ENCODE measurements at regions not wholly inside any gene's neighbourhood (a gene's known extent, or its start where the extent isn't known, plus 50 kb on each side); places are given as distances from the start of the nearest gene placed in this dataset.
"Not testable (repeated sequence)": the region's sequence is repeated elsewhere in the genome, so short reads cannot be mapped to it uniquely, and the experiment has no call there.

DNA sequence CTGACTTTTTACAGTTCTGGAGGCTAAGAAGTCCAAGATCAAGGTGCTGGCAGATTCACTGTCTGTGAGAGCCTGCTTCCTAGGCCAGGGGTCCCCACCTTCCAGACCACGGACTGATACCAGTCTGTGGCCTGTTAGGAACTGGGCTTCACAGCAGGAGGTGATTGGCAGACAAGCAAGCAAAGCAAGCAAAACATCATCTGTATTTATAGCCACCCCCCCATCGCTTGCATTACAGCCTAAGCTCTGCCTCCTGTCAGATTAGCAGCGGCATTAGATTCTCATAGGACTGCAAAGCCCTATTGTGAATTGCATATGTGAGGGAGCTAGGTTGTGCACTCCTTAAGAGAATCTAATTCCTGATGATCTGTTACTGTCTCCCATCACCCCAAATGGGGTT, 194.7 kb upstream of the THRB start:
- no peak for DNase-seq

DNA sequence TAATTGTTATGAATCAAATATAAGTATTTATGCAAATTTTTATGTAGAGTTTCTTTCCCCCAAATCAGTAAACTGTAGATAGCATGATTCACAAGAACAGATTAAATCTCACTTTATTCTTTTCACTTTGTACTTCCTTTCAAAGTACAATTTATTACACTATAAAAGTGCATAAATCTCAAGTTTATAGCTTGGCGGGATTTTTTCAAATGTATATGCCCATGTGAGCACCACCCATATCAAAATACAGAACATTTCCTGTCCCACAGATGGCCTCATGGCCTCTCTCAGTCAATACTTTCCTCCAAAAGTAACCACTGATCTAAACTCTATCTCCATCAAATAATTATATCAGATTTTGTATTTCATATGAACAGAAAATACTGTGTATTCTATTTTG, 196.1 kb upstream of the THRB start:
- DNase-seq, result no peak

DNA sequence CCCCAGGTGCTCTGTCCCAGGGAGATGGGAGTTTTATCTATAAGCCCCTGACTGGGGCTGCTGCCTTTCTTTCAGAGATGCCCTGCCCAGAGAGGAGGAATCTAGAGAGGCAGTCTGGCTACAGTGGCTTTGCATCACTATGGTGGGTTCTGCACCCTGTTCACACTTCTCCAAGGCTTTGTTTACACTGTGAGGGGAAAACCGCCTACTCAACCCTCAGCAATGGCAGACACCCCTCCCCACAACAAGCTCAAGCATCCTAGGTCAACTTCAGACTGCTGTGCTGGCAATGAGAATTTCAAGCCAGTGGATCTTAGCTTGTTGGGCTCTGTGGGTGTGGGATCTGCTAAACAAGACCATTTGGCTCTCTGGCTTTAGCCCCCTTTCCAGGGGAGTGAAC, 204.4 kb upstream of the THRB start:
- not testable (repeated sequence) for DNase-seq

DNA sequence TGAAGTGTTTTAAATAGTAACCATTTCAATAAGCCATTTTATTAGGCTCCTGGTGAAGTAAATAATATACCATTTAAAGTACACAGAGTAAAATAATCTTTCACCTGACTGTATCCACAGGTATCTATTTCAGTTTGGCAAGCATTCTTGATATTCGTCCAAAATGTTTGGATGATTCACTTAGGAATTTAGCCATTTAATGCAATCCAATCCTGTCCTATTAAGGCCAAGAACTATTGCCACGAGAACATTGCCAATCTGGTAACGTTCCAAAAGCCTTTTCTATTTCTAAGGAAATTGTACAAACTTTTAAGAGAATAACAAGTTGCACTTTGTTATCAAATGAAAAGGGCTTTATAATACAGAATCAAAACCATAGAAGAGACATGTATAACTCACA, 209.8 kb upstream of the THRB start:
- DNase-seq, result no peak

DNA sequence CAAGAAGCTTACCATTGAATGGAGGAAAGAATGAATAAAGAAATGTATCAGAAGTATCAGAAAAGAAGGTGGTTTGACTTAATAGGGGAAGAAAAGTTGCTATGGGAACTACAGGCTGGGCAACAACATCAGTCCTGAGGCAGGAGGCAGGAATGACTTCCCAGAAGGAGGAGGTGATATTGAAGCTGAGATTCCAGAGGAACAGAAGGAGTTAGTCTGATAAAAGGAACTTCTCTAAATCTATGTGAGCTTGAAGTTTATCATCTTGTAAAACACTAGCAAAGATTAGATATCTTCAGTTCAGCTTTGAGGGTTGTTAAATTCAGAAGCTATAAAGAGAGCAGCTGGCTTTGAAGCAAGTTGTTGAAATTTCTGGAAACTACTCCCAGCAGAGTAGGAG, 213.3 kb upstream of the THRB start:
- DNase-seq, result no peak

DNA sequence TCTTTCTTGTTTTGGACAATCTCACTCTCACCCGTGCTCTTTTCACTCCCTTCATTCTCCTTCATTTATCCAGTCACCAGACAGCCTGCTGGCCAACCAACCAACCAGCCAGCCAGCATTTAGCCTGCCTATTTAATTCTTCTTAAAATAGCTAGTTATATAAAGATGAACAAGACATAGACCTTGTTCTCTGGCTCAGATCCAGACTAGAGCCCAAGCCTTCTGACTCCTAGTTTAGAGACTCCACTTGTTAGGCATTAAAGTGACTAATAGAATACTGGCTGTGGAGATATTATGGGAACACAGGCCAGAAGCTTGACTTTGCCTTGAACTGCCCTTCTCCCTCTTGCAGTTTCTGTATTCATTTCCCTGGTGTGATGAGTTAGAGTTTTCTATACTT, 215.3 kb upstream of the THRB start:
- no peak for DNase-seq

DNA sequence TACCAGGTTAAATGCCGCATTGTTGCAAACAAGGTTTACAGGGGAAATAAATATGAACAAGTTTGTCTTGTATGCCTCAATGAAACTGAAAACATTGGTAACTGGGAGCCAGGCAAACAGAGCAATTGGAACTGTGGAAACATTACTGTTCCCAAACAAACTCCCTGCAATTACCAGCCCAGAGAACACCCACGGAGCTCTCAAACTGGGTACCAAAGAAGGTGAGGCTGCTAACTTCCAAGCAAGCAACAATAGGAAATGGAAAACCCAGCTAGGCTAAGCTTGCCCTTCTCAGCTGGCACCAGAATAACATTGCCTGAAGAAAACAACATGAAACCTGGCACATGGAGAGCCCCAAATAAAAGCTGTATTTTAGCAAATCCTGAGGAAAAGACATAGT, 218.9 kb upstream of the THRB start:
- DNase-seq, result no peak

DNA sequence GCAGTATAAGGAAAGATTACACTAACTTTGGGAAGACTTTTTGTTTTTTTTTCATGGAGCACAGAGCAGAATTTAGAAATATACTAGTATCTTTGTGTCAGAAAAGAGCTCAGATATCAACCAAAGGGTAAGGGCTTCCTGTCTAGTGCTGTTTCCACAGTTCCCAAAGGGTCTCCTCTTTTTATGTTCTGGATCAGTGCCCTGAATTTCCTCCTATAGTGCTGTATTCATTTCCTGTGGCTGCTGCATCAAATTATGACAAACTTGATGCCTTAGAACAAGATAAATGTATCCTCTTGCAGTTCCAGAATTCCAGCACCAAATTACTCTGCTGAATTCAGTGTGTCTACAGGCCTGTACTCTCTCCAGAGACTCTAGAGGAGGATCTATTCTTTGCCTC, 219.8 kb upstream of the THRB start:
- no peak for DNase-seq

DNA sequence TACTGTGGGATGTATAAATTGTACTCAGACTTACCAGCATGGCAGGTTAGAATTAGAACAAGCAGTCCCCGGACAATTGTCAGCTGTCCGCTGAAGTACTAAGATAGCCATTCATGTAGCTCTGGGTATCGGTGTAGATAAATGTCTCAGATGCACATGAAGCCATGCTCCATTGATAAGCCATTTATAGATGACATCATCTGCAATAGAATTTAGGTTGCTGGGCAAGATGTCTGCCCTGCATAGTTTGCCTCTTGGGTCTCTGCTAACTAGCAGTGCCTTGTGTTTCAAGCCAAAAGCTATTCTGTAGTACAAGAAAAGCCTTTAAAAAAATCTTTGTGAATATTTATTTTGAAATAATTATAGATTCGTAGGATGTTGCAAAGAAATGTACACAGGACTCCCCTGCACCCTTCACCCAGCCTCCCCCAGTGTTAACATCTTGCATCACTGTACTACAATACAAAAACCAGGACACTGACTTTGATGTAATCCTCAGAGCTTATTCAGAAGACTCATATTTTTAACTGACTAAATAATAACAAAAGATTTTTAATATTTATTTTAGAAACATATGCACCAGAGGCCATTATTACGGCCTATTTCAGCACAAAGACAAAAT, 220.6 kb upstream of the THRB start:
- no peak for DNase-seq

DNA sequence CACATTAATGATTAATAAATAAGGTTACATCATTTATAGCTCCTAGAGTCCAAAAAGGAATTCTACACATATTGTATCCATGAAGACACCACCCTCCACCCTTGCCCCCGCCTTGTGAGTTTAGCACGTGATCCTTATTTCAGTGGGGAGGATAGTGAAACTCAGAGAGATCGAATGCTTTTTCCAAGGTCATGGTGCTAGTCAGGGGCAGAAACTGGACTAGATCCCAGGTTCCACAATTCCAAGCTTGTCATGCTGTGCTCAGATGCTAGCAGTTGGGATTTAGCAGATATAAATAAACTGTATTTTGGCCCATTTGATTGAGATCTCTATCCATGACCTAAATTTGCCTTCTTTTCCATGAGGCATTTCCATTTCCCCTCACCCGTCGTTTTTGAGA, 227.4 kb upstream of the THRB start:
- DNase-seq, result no peak

DNA sequence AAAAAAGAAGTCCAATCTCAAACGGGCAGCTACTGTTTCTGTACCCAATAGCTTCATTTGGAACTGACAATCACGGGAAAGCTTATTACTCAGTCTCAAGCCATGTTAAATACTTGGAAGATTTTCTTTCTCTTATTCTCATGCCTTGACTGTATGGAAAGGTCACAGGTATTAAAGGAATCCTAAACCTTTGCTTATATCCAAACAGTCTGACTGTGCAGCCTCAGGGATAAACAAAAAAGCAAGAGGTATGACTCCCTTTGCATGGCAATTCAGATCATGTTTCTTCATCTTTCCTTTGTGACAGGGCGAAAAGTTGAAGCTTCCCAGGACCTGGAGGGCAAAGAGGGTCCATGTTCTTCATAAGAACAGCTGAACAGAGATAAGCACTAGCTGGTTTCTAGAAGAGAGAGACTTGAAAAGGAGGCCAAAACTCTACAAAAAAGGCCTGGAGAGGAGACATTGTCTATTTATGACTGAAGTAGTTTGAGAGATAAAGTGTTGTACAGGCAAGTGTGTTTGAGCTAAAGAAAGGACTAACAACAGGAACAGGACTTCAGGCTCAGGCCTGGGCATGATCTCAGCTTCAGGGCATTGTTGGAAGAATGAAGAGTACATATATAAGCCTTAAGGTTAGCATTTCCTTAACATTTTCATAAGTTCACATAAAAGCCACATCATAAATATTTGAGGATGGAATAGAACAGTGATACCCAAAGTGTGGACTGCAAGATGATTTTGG, 231.0 kb upstream of the THRB start:
- no peak for DNase-seq

DNA sequence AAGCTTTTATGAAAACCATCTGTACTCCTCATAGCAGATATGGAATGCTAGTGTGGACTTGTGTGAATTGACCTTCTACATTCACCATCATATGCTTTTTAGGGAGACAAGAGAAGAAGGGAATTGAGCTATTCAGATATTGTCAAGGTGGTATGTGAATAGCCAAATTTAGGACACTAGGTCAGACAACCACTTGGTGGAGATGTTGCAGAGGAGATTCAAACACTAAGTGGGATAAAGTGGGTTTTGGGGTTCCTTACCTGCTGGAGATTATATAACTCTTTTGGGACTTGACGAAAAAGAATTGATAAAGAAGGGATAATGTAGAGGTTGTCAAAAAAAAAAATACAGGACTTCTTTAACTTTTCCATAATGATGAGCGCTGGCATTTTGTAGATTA, 231.8 kb upstream of the THRB start:
- no peak for DNase-seq

DNA sequence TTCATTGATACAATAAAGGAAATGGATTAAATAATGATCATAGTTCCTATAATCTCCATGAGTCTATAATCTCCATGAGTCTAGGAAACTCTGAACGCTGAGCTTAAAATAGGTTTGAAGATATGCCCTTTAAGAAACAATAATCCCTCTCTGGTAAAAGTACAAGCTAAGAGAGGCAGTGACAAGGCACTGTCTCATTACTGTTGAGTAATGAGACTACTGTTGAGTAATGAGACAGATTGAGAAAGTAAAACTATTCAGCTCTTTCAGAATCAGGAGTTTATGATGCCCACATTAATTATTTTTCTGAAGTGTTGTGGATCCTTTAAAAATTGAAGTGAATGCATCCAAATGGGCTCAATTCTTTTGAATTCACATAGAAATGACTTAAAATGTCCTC, 235.5 kb upstream of the THRB start:
- no peak for DNase-seq

DNA sequence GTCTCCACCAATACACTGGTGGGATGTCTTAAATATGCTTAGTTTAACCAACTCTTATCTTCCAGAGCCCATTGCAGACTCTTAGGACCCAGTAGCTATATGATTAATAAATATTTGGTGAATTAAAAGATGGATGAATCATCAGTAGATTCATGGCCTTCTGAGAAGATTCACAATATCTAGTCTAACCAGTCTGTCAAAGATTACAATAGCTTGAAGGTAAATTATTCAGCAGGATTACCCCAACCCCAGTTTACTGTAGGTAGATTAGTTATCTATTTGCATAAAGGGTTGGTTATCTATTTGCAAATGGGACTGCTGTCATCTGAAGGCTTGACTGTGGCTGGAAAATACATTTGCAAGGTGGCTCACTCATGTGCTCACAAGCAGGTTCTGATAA, 239.4 kb upstream of the THRB start:
- no peak for DNase-seq

DNA sequence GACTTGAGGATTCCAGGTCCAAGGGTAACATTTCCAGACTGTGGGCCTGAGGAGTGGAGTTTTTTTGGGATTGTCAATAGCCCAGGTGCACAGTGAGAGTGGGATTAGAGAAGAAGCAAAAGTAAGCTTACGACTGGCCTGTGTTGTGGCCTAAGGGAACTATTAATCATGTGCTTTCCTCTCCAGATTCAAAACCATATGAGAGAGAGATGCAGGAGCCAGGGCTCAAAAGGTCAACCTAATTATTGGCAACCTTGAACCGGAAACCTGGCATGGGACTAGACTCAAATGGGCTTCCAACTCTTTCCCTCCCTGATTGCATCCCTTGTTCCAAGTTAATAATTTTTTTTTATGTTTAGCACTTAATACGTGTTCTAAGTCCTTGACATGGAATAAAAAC, 242.1 kb upstream of the THRB start:
- DNase-seq, result no peak

DNA sequence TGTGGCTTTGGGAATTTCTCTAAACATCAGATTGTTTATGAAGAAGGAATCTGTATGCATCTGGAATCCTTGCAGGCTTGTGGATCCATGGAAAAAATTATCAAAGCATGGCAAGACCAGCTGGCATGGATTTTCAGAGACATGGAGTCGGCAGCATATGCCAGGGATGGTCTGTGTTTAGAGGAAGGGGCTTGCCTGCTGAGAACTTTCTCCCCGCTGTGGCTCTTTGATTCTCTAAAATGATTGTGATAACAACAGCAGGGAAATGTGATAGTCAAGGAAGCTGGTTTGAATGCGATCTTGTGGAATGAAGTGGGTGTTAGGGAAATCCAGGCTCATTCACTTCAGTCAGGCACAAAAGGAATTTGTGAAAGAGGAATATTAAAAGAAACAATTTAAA, 245.7 kb upstream of the THRB start:
- no peak for DNase-seq

DNA sequence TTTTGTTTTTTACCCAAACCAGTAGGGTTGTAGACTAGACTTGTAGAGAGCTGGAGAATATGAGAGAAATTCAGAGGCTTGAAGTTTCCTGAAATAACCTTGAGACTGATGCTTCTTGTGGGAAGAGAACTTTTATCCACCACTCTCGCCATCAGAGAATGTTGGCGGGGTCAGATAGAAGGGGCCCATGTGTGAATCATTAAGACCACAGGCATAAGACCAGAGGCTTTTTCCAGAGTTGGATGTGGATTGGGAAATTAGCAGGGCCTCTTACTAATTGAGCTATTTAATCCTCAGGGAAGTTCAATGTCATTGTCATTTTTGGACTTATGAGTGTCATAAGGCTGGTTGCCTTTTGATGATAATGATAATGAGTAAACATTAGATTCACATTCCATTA, 246.9 kb upstream of the THRB start:
- DNase-seq, result no peak

DNA sequence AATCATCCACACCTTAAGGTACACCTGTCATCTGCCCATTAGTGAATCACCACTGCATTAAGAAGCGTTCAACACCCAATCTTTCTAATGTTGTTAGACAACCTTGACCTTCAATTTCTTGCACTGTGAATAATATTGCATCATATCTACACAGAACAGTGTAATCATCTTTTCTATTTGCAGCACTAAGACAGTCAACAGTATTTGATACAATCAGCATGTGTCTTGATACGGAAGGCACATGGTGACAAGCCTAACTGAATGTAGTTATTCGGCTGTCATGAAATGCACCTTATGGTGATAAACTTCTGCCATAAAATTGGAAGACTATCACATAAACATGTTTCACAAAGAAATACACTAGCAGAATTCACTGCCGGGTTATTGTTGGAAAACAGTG, 253.9 kb upstream of the THRB start:
- no peak for DNase-seq

DNA sequence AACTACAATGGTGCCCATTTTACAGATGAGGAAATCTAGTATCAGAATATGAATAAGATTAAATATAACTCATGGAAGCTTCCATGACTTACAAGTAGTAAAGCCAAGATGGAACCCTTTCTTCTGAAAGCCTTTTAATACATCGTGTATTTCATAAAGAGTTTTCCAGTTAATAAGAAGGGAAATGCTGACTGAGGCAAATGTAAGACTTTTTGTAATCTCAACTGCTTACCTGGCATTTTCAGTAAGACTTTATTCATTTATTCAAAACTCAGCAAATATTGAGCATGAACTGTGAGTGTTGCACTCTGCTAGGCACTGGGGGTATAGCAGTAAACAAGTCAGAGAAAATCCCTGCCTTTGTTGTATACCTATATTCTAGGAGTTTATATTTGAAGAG, 256.4 kb upstream of the THRB start:
- DNase-seq, result no peak

DNA sequence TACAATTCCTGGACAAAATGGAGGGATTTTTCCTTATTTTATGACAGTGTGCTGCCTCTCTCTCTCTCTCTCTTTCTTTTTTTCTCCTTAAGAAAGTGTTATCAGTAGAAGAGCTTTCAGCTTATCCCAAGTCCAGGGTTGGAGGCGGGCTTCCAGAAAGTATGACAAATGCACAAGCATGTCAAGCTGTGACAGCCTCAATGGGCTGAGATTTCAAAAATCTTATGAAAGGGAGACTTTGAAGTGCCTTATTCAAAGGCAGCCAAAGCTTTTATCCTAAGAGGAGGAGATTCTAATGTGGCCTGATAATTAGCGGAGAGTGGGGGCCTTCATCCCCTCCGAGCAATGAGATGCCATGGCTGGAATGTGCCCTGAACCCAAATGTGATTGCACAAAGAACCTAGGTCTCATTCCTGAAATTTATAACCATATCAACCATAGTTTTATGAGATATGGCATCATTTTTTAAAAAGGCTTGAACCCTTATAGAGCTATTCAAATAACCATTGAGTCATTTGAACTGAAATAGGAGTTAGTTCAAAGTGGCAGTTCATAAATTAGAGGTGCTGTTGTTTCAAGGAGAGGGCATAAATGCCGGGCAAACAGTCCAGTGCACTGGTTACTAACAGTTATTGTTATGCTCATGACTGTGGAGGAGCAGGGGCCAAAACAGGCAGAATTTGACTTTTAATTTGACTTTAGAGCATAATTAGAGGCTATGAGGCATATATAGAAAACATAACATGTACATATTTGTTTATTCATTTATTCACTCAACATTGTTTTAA, 261.6 kb upstream of the THRB start:
- no peak for DNase-seq

DNA sequence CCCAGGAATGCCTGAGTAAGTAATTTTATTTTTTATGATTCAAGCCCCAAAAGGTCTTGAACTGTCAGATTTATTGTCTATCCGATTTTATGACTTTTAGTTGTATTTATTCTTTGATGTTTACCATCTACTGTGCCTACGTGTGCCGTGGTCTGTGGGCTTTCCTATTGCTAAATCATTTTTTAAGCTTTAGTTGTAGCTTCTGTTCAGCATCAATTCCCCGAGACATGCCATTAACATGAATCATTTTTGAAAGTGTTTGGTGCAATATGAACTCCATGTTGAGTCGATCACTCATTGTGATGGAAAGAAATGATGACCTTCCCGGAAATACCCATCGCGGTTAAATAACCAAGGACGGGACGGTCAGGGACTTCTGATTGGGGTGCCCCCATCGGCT, 268.7 kb upstream of the THRB start:
- DNase-seq, result no peak

DNA sequence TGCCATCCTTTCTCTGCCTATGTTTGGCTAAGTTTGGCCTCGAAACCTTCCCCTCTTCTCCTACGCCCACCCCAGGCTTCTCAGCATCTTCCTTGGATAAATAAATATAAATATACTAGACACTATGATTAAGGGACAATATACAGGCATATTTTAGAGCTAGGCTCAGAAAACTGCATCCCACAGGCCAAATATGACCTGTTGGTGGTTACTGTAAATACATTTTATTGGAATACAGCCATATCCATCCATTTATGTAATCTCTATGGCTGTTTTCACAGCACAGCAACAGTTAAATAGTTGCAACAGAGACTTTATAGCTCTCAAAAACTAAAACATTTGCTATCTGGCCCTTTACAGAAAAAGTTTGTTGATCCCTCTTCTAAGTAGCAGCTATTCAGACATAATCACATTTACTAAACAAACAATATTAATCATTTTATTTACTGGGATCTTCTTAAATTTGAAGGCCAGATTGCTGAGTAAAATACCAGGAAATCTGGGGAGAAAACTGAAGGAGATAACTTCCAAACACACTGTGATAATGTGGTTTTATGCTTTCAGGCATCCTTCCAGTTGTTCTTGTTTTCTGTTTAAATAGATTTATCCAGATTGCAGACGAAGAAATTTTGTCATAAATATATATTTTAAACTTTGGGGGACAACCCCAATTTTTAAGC, 269.7 kb upstream of the THRB start:
- DNase-seq, result no peak

DNA sequence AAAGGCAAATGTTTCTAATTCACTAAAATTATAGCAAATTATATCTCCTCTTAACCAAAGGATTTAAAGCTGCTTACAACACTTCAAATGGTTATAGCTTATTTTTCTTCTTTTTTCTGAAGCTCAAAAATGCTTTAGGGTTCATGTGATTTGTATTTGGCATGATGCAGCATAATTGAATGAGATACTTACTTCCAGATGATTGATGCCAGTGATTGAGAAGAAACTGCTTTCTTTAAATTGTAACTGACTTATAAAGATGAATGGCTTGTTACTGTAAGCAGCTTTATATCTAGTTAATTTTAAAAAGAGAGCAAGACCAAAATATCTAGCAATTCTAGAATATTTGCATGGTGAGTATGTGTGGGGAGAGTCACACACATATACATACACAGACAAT, 270.7 kb upstream of the THRB start:
- DNase-seq, result no peak

DNA sequence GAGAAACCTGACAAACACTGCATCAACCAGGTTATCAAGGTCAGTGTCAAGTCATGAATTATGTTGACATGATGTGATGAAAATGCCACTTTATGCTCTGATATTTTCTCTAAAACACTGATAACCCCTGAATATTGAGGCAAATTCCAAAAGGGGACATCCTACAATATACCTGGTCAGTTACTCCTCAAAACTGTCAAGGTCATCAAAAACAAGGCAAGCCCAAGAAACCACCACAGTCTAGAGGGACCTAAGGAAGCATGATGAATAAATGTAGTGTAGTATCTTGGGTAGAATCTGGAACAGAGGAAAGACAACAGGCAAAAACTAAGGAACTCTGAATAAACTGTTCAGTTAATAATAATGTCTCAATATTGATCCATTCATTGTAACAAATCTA, 275.3 kb upstream of the THRB start:
- DNase-seq, result no peak
